Inferior parietal cortex (tissue), 1 donor: ENCODE measurements at regions not wholly inside any gene's neighbourhood (a gene's known extent, or its start where the extent isn't known, plus 50 kb on each side); places are given as distances from the start of the nearest gene placed in this dataset.
"Not testable (repeated sequence)": the region's sequence is repeated elsewhere in the genome, so short reads cannot be mapped to it uniquely, and the experiment has no call there.

Experiments used
- DNase-seq: peaks from one replicate; pipeline ENCODE4 v3.0.0-alpha.2; 2016; ENCODE audit errors: extremely low spot score

DNA sequence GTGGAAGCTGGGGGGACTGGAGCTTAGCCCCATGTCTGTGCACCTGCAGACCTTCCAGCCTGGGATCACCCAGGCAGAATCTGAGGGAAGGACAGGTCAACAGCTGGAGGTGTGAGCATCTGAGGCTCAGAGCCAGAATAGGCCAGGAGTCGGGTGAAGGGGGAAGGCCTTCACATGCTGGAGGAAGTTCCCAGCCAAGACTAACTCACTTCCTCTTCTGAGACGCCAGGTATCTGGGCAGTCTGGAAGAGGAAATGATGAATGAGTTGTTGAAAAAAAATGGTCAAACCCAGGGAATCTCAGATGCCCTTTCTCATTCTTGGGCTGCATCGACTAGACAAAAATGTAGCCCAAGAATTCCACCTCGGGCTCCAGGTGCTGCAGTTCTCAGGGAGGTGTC, 73.6 kb upstream of the TIAM2 start:
- DNase-seq = no peak

DNA sequence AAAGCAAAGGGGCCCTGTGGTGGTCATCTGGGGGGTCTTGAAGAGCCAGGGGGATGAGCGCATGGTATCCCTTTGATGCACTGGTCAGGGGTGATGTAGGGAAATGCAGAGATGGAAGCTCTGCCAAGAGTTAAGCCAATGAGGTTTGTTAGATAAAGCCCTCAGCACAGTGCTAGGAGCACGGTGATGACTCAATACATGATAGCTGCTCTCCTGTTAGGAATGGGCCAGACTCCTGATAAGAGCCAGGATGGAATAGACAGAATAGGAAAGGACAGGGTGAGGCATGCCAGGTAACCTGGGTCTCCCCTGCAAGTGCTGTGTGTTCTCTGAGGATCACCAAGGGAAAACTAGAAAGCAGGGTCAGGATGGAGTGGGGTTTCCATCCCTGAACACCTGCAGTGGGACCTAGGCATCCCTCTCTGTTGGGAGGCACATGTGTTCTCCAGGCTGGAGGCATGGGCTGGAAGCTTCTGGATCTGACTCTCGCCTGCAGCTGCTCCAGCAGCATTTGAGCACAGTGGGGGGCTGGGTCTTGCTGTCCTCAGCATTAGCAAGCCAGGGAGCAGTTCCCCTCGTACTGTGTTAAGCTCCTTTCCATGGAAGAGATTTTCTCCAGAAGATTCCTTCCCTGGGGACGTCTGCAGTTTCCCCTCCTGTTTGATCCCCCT, 71.8 kb upstream of the TIAM2 start:
- DNase-seq = no peak

DNA sequence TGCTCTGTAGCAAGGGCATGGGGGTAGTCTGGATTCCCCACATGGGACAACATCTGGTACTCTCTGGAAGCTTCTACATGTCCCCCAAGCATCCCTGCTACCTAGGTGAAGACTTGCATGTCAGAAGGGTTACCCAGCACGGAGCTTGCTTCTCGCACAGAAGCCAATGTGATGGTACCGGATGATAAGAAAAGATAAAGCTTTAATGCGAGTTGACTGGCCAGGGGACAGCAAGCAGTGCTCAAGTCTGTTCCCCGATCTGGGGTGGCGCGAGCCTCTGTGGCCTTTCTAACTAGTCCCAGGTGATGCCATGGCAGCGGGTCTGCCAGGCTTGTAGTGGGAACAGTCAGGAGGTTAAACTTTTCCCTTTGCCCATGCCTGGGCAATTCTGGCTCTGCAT, 70.0 kb upstream of the TIAM2 start:
- DNase-seq = no peak

DNA sequence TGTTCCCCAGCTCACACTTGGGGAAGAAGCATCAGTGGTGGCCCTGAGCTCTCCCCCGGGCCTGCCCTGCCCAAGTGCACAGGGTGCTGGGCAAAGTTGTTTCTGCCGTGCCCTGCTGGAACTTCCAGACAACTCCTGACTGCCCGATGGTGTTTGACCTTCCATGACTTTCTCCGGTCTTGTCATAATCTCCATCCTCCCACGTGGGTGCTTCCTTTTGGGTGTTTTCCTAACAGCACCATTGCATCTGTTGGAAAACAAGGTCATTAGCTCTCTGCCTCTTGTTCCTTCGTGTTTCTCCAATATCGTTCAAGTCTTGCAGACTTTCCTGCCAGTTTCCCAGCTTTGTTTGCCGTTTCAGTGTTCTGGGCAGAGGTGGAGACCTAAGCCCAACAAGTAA, 68.7 kb upstream of the TIAM2 start:
- DNase-seq = no peak

DNA sequence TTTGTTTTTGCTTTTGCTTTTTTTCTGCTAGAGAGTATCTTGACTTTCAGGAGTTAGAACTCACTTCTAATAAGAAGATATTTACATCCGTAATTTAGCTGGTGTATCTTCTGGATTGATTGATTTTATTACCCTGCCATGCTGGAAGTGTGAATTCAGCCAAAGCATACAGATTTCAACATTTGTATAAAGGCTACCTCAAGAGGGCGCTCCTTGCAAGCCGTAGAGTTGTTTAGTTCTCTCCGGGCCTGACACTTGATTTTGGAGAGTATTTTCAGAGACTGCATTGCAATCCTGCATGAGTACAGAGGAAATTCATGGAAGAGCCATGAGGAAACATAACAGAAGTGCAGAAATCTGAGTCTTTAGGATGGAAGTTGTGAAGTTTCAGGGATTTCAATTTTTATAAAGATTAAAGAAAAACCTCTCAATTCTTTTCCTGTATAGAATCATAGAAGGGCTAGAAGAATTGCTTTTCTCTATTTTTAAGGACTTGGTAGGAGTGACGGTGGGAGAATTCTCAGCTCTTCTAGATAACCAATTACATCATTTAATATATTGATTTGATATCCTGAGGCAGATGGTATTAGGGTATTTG, 66.7 kb upstream of the TIAM2 start:
- peak; percentile 88 for DNase-seq

DNA sequence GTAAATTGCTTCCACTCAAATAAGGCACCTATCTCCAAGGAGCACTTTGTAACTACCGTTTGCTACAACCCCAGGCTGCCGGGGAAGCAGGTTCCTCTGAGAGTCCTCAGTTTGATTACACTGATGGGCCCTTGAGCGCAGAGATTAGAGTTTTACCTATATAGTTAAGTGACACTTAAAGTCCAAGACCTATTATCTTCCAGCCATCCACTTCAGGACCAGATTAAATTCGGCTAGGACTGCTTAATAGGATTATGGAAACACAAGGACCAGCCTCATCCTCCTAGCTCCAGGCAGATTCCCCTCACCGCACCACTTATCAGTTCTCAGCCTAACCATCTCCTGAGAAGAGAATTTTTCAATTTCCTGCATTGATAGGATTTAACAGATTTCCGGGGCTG, 64.7 kb upstream of the TIAM2 start:
- DNase-seq = no peak

DNA sequence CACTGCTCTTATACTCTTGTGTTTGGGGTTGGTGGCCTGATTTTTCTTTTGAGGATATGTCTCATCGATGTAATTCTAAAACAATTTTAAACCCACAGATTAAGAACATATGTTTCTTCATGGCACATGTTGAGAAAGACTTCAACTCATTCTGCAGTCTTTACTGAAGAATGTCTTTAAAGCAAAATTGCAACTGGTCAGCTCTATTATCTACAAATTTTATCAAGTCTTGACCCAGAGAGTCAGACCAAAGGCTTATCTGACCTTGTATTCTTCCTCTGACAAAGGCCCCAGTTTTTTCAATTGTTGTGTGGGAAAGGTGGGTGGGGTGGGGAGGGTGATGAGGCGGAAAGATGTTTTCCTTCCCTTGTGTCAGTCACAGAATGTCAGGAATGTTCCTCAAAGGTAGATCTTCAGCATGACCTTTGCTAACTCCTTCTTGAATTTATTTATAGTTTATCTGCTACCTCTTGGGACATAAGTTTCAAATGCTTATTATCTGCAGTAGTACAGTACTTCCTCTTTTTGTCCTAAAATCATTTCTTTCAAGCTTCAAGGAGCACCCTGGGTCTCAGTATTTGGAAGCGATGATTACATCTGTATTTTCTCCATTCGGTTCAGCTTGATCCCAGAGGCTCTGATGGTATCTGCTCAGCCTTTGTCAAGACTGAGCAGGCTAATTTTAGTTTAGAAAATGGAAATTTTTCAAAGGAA, 63.2 kb upstream of the TIAM2 start:
- DNase-seq = no peak

DNA sequence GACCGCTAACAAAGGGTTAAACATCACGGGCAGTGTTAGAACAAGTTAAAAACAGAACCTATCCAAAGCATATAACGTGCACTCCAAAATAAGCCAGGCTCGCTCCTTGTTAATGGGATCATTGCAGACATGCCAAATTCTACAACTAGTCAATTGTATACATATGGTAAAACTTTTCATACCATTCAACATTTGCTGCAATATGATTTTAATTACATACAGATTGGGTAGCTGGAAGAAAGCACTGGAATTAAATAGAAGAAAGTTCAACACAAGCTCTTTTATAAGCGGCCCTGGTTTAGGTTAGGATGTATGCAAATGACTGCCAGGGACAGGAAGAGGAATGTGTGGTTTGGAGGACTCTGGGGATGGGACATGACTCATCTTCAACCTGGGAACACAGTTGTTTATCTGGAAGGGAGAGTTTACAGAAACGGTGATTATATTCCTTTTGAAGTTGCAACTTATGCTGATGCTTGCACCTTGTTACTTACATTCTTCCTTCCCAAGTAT, 62.5 kb upstream of the TIAM2 start:
- no peak for DNase-seq

DNA sequence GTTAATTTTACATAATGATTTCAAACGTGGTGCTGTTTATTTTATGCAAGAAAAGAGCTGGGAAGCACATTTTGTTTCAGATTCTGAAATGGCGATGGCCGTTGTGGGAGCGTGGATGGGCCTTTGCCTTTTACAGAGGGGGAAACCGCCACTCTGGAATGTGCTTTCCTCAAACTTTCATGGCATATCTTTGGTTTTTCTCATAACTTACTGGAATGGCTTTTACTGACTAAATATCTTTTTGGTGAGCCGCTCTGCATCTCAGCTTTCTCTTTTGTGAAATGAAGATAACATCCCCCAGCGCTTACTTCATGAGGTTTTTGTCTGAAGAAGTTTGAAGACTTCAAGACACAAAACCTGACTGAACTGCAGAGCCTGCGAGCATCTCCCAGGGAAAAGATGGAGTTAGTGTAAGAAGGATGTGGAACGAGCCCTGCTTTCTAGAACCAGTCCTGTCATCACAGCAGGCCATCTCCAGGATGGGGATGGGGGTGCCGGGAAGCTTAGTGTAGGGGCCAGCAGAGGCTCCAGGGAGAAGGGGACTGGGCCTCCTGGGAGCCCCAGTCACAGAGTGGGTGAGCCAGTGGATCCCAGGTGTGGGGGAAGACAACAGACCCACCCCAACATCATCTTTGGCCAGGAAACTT, 61.8 kb upstream of the TIAM2 start:
- DNase-seq = no peak

DNA sequence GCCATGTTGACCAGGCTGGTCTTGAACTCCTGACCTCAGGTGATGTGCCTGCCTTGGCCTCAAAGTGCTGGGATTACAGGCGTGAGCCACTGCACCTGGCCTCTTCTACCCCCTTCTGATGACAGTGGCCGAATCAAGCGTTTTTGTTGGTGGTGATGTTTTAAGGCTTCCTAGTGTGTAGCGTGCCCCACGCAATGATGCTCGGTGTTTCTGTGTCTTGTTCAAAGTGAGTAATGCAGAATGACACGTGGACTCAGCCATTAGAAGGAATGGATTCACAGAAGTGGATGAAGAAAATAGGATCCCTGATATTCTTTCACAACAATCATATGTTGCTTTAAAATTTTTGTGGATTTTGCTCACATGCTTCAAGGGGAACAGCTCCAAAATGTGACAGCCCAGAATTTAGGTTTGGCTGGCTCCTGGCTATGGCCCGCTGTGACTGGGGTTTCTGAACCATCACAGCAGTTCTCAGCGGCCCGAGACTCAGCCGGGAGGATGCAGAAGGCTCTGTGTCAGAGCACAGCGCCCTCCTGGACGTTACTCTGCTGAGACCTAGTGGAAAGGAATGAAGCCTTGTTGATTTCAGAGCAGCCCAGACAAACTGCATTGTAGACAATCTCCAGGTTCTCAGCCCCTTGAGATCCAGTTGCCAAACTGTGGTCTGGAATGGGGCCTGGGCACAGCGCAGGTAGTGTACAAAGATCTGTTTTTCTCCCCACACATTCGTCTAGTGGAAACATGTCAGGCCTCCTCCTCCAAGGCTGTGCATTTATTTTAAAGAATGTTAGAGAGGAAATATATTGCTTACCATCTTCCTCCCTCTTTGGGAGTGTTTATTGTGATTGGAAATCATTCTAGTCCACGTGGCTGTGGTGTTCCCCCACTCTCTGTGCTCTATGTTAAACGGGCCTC, 57.6 kb upstream of the TIAM2 start:
- DNase-seq = no peak

DNA sequence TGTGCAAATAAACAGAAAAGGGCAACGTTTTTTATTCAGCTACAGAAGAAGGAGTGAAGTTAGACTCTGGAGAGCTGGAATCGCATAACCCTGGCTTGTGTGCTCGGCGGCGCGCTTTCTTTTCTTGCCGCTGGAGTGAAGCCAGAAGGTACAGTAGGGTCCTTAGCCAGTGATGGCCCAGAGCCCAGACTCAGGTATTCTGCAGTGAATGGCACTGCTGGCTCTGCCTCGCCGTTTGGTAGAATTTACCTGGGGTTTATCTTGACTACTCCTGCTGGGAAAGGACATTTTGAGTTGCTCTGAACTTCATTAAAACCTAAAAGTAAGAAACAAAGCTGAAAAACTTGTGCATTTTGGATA, 56.9 kb upstream of the TIAM2 start:
- DNase-seq = no peak

DNA sequence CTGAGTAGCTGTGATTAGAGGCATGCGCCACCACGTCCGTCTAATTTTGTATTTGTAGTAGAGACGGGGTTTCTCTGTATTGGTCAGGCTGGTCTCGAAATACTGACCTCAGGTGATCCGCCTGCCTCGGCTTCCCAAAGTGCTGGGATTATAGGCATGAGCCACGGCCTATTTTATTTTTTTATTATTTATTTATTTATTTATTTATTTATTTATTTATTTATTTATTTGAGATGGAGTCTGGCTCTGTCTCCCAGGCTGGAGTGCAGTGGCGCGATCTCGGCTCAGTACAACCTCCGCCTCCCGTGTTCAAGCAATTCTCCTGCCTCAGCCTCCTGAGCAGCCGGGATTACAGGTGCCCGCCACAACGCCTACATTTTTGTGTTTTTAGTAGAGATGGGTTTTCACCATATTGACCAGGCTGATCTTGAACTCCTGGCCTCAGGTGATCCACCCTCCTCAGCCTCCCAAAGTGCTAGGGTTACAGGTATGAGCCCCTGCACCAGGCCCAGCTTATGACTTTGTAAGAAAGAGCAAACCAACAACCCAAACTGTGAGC, 56.3 kb upstream of the TIAM2 start:
- not testable (repeated sequence) for DNase-seq

DNA sequence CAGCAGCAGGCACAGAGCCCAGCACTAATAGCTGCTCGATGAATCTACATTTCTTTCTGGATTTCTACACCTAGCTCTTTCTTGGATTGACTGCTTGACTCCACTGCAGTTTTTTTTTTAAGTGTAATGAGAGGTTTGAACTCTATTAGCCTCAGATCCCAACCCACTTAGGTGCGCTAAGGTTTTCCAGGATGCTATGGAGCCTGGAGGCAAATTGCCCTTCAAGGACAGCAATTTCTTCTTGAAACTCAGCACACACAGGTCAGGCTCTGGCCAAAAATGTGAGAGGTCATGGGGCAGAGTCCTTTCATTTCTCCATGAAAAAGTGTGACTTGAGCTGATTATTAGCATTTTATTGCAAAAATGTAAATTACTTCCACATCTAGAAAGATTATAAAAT, 52.3 kb upstream of the TIAM2 start:
- DNase-seq = no peak

DNA sequence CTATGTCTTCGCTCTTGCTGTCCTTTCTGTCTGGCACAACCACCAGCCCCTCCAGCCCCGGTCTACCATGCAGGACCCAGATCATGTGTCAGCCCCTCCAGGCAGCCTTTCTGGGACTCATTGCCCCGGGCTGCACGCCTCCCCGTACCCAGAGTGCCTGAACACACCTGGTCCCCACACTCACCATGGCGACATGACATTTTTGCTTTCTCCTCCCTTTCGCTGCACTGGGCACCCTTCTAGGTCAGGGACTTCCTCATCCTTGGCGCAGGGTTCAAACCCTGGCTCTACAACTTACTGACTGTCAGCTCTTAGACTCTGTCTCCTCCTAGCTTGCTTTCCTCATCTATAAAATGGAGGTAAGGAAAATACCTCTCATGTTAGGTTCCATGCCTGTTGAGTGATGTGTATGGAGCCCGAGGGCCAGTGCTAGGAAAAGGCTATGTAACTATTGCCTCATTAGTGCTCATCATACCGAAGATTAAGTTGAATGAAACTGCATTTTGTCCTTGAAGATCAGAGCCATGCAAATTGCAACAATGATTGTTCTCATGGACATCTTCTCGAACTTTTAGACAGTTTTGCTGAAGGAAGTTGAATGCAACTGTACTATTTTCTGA, 49.7 kb upstream of the TIAM2 start:
- DNase-seq = no peak
